Activated T-cell treated with anti-CD3 and anti-CD28 coated beads for 4 hours (primary cell): ENCODE measurements at regions not wholly inside any gene's neighbourhood (a gene's known extent, or its start where the extent isn't known, plus 50 kb on each side); places are given as distances from the start of the nearest gene placed in this dataset.
"Not testable (repeated sequence)": the region's sequence is repeated elsewhere in the genome, so short reads cannot be mapped to it uniquely, and the experiment has no call there.

Source experiments
- DNase-seq: peaks from one replicate; pipeline ENCODE4 v3.0.0-alpha.2; 2020

DNA sequence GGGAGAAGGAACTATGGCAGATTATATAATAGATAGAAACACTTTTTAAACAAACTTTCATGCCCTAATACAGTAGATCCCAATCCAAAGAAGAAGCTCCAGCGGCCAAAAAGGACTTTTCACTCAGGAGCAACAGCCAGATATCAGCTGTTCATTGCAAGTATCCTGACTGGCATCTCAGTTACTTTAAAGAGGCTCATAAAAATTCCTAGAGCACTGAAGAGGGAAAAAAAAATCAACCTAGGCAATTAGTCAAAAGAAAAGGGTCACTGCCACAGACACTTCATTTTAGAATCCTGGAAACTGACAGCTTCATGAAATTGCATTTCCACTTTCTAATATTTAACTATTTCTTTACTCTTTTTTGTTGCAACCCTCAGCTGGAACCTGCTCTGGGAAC lies 170.6 kb upstream of the SOX6 start:
- DNase-seq = no peak

GRCh38 chr11:16520713-16521112 lies 164.4 kb upstream of the SOX6 start:
- not testable (repeated sequence) for DNase-seq

- DNase-seq = no peak
Measured at GRCh38 chr11:16512899-16513241, 156.5 kb upstream of the SOX6 start.

DNA sequence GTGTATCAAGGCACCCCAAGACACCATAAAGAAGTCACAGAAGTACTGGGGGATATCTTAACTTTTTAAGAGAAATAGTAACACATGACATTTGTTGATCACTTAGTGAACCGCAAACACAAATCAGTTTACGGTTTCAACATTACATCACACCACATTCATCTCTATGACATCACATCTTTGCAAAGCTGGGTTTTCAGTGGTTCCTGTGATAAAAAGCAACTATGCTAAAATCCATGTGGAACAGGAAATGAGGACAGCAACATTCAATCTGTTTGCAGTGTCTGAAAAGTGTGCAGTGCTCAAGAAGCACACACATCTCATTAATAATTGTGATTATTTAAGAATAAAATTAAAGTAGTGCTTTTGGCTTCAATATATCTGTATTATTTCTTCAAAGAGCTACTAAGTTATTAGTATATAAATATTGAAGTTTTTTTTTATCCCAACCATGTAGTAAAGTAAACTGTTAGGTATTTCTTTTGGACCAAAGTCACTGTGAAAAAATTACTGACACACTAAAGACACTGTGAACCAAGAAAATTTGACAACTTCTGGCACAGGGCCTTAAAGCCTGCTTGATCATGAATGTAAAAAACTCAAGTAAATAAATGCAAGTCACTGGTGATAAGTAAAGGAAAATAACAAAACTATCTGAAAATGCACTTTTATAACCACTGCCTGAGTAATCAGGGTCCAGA lies 156.0 kb upstream of the SOX6 start:
- no peak for DNase-seq

DNA sequence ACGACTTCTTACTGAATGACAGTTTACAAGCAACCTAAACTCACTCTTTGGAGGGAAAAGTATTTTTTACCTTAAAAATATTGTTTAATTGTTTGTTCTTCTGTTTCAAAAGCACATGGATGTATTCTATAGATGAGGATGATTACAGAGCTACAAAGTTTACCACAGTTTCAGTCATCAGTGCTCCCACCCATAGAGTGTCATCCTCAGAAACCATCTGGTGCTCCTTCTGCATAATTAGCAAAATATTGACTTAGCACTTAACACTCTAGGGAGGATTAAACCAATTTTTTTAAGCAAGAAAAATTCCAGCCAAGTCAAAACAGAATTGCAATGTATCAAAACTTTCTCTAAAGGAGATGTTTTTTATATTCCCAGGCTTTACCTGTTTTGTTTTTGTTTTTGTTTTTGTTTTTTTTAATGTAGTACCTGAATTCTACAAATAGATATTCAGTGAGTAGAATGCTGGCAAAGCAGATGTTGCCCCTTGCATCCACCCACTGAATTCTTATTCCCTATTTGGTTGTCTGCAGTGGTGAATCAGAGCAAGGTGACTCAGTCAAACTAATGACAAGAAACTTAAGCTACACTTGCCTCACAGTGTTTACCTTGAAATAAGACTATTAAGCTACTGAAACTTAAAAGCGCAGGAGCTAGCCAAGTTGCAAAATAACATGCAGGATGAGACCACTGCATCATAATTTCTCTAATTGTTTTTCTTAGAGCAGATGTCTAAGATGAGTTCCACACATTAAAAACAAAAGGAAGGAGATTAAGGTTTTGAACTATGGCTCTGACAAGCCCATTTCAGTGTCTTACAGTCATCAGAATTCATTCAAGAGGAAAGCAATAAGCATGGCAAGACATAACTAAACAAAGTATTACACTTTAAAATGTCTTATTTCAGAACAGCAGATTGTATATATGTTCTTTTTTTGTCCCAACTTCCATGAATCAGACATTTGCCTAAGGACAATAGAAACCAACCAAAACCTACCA lies 155.1 kb upstream of the SOX6 start:
- no peak for DNase-seq

DNA sequence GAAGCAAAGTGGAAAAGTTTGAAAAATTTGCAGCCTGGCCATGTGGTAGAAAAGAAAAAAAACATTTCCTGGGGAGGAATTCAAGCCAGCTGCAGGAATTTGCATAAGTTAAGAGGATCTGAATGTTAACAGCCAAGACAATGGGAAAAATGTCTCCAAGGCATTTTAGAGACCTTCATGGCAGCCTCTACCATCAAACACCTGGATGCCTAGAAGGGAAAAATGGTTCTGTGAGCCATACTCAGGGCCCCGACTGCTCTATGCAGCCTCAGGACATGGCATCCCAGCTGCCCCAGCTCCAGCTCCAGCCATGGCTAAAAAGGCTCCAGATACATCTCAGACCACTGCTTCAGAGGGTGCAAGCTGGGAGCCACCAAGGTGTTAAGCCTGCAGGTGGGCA lies 149.1 kb upstream of the SOX6 start:
- DNase-seq = no peak

- DNase-seq = not testable (repeated sequence)
Measured at GRCh38 chr11:16503891-16504290, 147.5 kb upstream of the SOX6 start.

- no peak for DNase-seq
Measured at GRCh38 chr11:16494918-16495691, 138.8 kb upstream of the SOX6 start.

DNA sequence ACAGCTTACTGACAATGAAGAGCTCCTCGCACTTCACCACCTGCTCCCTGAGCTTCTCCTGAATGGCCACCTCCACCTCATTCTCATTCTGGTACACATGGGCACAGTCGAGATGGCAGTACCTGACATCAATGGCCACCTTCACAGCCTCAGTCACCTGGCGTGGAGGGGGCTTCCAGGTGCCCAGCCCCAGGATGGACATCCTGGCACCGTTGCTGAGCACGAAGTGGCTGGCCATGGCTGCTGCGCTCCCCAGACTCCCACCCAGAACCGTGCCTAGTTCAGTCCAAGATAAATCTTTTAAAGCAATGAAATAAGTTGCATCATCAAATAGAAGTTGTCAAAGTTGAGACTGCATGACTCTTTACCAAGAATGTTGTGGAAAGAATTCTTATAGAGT lies 128.1 kb upstream of the SOX6 start:
- no peak for DNase-seq

GRCh38 chr11:16474659-16475058 lies 118.3 kb upstream of the SOX6 start:
- no peak for DNase-seq

GRCh38 chr11:16469968-16470367 lies 113.6 kb upstream of the SOX6 start:
- no peak for DNase-seq

GRCh38 chr11:16468735-16469453 lies 112.5 kb upstream of the SOX6 start:
- DNase-seq = no peak

- DNase-seq = no peak
Measured at GRCh38 chr11:16460508-16460907, 104.2 kb upstream of the SOX6 start.

DNA sequence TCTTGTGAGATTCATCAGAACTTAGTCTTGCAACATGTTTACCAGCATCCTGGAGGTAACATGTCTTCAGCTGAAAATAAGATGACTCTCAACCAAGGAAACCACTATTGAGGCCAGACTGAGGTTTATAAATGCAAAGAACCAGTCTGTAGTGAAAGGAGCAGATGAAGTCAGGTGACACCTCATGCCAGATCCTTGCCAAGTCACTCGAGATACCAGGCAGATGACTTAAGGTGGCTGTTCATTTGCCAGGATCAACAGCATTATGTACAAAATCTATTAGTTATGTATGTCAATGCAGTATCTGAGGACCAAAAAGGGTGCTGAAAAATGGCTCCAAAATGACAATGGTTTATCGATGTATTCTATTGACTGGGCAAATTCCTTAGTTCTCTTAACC lies 100.0 kb upstream of the SOX6 start:
- DNase-seq = no peak

DNA sequence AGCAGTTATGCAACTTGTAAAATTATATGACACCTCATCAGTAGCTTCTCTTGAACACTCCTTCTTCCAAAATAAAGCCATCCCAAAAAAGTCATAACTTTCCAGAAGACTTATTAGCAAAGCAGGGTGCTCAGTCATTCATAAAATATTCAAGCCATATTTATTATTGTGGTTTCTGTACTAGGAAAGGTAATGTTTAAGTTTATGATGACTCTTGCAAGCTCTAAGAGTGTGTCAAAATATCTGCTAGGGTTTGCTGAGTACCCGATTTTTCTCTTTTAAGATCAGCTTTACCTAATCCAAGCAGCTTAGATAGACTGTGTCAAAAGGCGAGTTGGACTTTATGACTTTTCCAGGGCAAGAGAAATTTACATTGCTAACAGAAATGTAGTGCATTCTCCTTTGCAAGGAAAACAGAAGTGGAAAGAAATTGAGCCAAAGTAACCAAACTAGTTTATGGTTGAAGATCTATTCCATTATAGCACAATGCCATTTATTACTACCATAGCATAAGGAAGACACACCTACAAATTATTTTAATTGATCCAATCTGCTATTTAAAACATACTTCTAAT lies 98.0 kb upstream of the SOX6 start:
- no peak for DNase-seq

DNA sequence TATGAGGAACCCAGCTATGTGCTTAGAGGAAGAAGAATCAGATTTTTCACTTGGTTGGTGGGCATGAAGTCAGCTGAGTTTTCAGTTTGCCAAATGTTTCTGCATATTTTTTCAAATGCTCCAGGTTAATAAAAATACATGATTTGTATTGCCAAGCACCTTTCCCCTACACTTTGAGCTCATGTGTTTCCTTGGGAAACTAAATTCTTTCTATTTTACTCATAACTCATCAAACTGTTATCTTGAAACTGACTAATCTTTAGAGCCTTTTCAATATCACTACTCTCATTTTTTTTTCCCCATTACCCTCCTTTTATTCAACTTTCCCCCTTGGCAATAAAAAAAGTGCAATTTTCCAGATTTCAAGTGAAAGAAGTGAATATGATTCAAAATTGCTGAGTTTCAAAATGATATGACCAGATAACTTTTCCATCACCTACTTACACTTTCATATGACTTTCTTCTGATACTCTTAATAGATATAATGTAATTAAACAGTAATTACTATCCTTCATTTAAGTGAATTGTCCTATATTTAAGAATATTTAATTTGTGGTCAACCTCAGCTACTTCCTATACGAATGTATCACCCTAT lies 91.9 kb upstream of the SOX6 start:
- DNase-seq = no peak

DNA sequence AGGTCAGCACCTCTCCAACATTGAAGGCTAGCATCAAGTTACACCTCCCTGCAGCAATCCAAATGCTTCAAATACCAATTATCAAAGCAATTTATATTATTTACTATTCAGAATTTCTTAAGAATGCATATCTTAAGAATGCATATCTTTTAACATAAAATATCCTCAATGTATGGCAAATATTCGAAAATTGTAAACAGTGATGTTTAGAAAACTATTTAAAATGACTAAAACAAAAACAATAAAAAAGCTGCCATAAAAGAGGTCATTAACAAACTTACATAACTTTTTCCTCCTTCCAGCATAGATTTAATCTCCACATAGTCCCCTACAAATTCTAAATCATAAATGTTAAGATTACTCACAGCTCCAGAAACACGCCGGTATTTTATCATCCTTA lies 85.1 kb upstream of the SOX6 start:
- no peak for DNase-seq

DNA sequence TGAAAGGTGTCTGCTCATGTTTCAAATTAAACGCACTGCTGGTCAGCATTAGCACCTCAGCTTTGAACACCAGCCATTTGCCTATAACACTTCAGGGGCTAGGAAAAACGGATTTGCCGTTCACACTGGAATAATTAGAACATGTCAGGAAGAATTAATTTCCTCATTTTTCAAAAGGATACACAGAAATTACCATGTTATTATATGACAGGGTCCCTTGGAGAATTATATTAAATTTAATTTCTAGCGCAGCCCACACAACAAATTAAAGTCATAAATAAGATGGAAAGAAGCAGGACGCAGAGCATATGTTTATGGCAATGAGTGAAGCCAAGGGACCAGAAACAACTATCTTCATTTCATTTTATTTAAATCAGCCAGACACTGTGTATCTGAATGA lies 83.8 kb upstream of the SOX6 start:
- DNase-seq = no peak

GRCh38 chr11:16434036-16434435 lies 77.7 kb upstream of the SOX6 start:
- DNase-seq = no peak

GRCh38 chr11:16430674-16431073 lies 74.3 kb upstream of the SOX6 start:
- no peak for DNase-seq

DNA sequence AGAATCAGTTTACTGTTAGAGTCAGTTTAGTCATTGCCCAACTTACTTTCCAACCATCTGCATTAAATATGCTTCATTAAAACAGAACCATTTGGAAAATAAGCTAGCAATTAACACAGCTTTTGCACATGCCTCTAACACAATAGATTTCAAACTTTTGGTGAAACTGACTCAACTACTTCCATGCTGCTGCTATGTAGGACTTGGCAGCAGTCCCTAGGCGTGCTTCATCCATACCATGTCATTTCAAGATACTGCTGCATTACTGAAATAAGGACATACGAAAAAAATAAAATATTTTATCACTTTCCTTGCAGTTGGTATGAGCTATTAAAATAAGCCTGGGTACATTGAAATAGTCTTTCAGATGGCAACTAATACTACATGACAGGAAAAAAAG lies 65.5 kb upstream of the SOX6 start:
- DNase-seq = no peak
